RPMI8226 (cell line): ENCODE measurements at regions not wholly inside any gene's neighbourhood (a gene's known extent, or its start where the extent isn't known, plus 50 kb on each side); places are given as distances from the start of the nearest gene placed in this dataset.

Experiments used
- DNase-seq: peaks from one replicate; pipeline ENCODE4 v3.0.0-alpha.2; 2015

GRCh38 chr5:114648940-114649339 is 287.1 kb downstream of the KCNN2 start:
- DNase-seq, result no peak

GRCh38 chr5:114644576-114644975 is 282.7 kb downstream of the KCNN2 start:
- no peak for DNase-seq

GRCh38 chr5:114636271-114636670 is 274.4 kb downstream of the KCNN2 start:
- no peak for DNase-seq

GRCh38 chr5:114634967-114635901 is 273.4 kb downstream of the KCNN2 start:
- DNase-seq, result no peak

- no peak for DNase-seq
Observed at GRCh38 chr5:114634517-114634916, 272.6 kb downstream of the KCNN2 start.

GRCh38 chr5:114612406-114612805 is 250.5 kb downstream of the KCNN2 start:
- DNase-seq, result no peak

GRCh38 chr5:114581136-114581535 is 219.3 kb downstream of the KCNN2 start:
- no peak for DNase-seq

- DNase-seq, result no peak
Observed at GRCh38 chr5:114565871-114566270, 204.0 kb downstream of the KCNN2 start.

GRCh38 chr5:114565139-114565538 is 203.3 kb downstream of the KCNN2 start:
- no peak for DNase-seq

GRCh38 chr5:114561415-114561814 is 199.5 kb downstream of the KCNN2 start:
- no peak for DNase-seq
